ENCODE measurements at regions not wholly inside any gene's neighbourhood (a gene's known extent, or its start where the extent isn't known, plus 50 kb on each side); places are given as distances from the start of the nearest gene placed in this dataset.
A peak's percentile ranks its signal among the peaks of the same experiment; 100 is the strongest.

DNA sequence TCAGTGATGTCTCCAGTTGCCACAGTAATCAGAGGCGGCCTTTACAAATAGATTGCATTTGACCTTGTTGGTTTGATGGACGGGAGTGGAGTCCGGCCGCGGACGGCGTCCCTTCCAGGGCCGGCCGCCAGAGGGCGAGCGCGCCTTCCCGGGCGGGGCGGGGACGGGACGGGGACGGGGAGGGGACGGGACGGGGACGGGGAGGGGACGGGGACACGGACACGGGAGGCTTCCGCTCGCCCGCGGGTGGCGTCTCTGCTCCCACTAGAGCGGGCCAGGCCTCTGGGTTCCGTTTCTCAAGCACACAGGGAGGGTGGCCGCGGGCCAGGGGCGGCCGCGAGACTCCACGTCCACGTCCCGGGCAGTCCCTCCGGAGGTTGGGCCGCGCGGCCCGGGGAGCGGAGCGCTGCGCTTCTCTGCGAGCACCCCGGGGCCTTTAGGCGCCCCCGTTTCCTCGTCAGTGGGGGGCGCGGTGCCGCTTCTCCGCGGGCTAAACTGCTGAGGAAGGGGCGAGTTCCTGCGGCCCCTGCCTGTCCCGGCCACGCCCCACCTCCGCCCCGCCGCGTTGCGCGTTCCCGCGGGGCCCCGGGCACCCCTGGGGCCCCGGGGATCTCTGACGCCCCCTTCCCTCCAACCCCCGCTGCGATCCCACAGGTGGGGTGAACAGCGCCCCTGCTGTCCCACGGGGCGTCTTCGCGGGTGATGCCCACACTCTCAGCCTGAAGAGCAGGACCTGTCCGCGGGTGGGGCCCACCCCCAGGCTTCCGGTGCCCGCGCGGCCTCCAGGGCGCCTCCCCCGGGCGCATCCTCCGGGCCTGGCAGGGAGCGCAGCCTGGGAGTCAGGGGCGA lies 84.2 kb upstream of the MKI67 start:
- no peak overlapping the region for H3K27ac ChIP-seq (ENCODE audit: low read depth, low read length)
- no peak overlapping the region for H3K9ac ChIP-seq (ENCODE audit: low read length)
- H3K4me3 ChIP-seq (ENCODE audit: low read length) = peak overlapping the region; percentile 64

DNA sequence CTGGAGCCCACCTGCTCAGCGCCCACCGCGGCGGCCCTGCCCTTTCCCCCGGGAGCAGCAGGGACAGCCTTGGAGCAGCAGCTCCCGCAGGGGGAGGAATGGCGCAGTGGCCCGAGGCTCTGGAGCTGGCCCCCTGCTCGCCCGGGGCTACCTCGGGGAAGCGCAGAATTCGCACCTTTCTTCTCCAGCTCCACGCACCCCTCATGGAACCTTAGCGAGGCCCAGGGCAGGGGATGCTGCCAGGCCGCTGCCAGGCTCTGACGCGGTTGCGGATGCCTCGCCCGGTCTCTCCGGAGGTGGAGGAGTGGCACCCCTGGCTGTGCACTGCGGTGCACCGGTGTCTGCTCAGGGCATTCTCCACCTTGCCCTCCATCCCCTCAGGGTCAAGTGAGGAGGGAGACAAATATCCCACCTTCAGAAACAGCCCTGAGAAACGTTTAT lies 84.9 kb upstream of the MKI67 start:
- no peak overlapping the region for H3K27ac ChIP-seq (ENCODE audit: low read depth, low read length)
- H3K27me3 ChIP-seq (ENCODE audit: control insufficient read depth, insufficient read depth, low read length) = no peaks in the 10 kb centered on the region
- no peak overlapping the region for H3K4me3 ChIP-seq (ENCODE audit: low read length)
- H3K4me1 ChIP-seq (ENCODE audit: control insufficient read depth, insufficient read depth, low read length) = no peaks in the 10 kb centered on the region
- no peaks in the 10 kb centered on the region for H3K36me3 ChIP-seq (ENCODE audit: control insufficient read depth, insufficient read depth, low read length)
- H3K9ac ChIP-seq (ENCODE audit: low read length) = no peak overlapping the region

More for the DNA sequence above, 84.2 kb upstream of the MKI67 start:
- Histone ChIP-seq H3K4me1 (ENCODE audit: control insufficient read depth, insufficient read depth, low read length) (no peaks in the 10 kb centered on the region), H3K27me3 (ENCODE audit: control insufficient read depth, insufficient read depth, low read length) (no peaks in the 10 kb centered on the region), H3K36me3 (ENCODE audit: control insufficient read depth, insufficient read depth, low read length) (no peaks in the 10 kb centered on the region)

DNA sequence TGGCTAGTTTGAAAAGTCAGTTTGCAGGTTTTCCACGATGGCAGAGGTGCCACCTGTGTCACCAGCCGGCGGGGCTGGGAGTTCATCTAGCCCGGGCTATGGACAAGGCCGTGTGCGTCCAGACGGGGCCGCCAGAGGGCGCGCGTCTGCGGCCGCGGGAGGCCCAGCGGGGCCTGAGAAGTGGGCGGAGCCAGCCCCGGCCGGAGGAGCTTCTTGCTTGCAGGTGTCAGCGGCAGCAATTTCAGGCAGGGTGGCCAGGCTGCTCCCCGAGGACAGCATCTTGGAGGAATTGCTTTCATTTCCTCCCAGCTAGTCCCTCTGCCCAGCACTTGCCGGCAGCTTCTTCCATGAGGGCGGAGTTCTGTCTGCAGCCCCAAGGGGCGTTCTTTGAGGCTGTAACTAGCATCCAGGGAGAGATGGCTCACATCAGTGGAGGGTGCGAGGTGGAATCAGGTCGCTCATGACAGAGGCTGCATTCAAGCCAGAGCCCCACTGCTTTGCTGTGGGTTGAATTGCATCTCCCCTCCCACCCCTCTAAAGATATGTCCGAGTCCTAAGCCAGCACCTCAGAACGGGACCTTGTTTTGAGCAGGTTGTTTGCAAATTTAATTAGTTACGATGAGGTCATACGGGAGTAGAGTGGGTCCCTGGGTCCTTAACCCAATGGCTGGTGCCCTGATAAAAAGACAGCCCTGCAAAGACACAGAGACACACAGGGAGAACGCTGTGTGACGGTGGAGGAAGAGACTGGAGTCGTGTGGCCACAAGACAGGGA lies 85.9 kb upstream of the MKI67 start:
- H3K27me3 ChIP-seq (ENCODE audit: control insufficient read depth, insufficient read depth, low read length) = no peaks in the 10 kb centered on the region
- H3K4me3 ChIP-seq (ENCODE audit: low read length) = peak overlapping the region; percentile 34
- H3K9ac ChIP-seq (ENCODE audit: low read length) = no peak overlapping the region
- H3K36me3 ChIP-seq (ENCODE audit: control insufficient read depth, insufficient read depth, low read length) = no peaks in the 10 kb centered on the region
- no peaks in the 10 kb centered on the region for H3K4me1 ChIP-seq (ENCODE audit: control insufficient read depth, insufficient read depth, low read length)
- no peak overlapping the region for H3K27ac ChIP-seq (ENCODE audit: low read depth, low read length)

DNA sequence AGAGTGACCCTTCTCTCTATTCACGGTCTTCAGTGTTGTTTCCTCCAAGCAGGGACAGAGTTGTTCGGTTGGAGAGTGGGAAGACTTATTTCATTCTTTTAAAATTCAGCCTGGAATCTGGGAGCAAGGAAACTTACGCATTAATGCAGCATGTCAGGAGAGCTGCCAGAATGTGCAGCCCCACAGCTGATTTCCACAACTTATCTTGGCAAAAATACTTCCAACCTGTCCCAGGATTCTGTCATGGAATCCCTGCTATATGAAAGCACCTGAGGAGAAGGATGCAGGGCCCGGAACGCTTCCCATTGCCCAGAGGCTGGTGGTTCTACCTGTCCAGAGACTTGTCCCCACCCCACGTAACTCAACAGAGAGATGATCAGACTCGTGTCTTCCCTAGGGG lies 86.9 kb upstream of the MKI67 start:
- H3K36me3 ChIP-seq (ENCODE audit: control insufficient read depth, insufficient read depth, low read length) = no peaks in the 10 kb centered on the region
- H3K27me3 ChIP-seq (ENCODE audit: control insufficient read depth, insufficient read depth, low read length) = no peaks in the 10 kb centered on the region
- no peak overlapping the region for H3K9ac ChIP-seq (ENCODE audit: low read length)
- H3K27ac ChIP-seq (ENCODE audit: low read depth, low read length) = no peak overlapping the region
- H3K4me3 ChIP-seq (ENCODE audit: low read length) = no peak overlapping the region
- H3K4me1 ChIP-seq (ENCODE audit: control insufficient read depth, insufficient read depth, low read length) = no peaks in the 10 kb centered on the region

DNA sequence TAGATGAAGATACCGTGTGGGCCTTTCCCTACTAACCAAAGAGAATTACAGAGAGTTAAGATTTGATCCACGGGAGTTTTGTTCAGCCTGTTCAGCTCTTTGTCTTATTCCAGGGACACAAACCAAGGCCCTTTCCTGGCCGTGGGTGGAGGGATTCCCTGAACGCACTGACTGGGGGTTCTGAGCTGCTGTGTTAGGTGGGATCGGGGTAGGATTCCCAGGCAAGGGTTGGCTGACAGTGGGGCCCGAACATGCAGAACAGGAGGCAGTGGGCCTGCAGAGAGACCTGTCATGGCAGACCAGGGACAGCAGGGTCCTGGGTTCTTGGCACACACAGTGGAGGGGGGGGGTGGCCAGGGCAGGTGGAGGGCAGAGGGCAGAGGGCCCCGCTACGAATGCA lies 89.5 kb upstream of the MKI67 start:
- Histone ChIP-seq H3K4me3 (ENCODE audit: low read length) (no peak overlapping the region), H3K27ac (ENCODE audit: low read depth, low read length) (no peak overlapping the region)

DNA sequence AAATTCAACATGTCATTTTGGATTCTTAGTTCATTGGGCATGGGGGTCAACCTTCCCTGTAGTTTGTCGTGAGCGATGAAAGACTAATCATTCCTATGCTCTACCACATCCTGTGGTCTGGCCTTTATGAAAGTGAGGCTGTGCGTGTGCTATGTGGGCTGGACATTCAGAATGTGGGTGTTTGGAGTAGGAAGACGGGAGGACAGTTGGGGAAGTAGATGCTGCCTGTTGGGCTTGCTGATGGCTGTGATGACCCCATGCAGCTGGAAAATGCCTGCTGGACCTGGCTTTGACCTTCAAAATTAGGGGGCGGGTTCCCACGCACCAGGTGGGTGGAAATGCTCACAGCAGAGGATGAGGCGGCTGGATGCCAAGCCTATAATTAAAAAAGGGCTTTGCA lies 90.9 kb upstream of the MKI67 start:
- Histone ChIP-seq H3K36me3 (ENCODE audit: control insufficient read depth, insufficient read depth, low read length) (no peaks in the 10 kb centered on the region), H3K9ac (ENCODE audit: low read length) (no peak overlapping the region), H3K27ac (ENCODE audit: low read depth, low read length) (no peak overlapping the region), H3K4me3 (ENCODE audit: low read length) (no peak overlapping the region), H3K27me3 (ENCODE audit: control insufficient read depth, insufficient read depth, low read length) (no peaks in the 10 kb centered on the region), H3K4me1 (ENCODE audit: control insufficient read depth, insufficient read depth, low read length) (no peaks in the 10 kb centered on the region)

More for the DNA sequence above, 89.5 kb upstream of the MKI67 start:
- Histone ChIP-seq H3K36me3 (ENCODE audit: control insufficient read depth, insufficient read depth, low read length) (no peaks in the 10 kb centered on the region), H3K9ac (ENCODE audit: low read length) (no peak overlapping the region), H3K27me3 (ENCODE audit: control insufficient read depth, insufficient read depth, low read length) (no peaks in the 10 kb centered on the region), H3K4me1 (ENCODE audit: control insufficient read depth, insufficient read depth, low read length) (no peaks in the 10 kb centered on the region)

DNA sequence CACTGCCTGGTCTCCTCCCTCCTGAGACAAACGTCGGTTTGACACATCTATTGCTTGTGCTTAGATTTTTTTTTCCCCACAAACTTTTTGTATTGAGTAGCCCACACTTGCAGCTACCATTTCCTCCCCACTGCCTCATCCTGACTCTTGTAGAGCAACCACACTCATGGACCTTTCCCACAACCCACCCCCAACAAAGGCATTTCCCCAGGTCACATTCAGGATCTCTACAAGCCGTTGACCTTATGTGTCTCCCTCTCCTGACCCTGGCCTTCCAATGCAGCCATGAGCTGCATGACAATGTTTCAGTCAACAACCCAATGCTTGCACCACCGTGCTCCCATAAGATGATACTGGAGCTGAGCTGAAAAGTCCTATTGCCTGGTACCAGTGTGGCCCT lies 91.9 kb upstream of the MKI67 start:
- no peaks in the 10 kb centered on the region for H3K27me3 ChIP-seq (ENCODE audit: control insufficient read depth, insufficient read depth, low read length)
- H3K36me3 ChIP-seq (ENCODE audit: control insufficient read depth, insufficient read depth, low read length) = no peaks in the 10 kb centered on the region
- H3K4me3 ChIP-seq (ENCODE audit: low read length) = no peak overlapping the region
- H3K9ac ChIP-seq (ENCODE audit: low read length) = no peak overlapping the region
- H3K4me1 ChIP-seq (ENCODE audit: control insufficient read depth, insufficient read depth, low read length) = no peaks in the 10 kb centered on the region
- no peak overlapping the region for H3K27ac ChIP-seq (ENCODE audit: low read depth, low read length)

DNA sequence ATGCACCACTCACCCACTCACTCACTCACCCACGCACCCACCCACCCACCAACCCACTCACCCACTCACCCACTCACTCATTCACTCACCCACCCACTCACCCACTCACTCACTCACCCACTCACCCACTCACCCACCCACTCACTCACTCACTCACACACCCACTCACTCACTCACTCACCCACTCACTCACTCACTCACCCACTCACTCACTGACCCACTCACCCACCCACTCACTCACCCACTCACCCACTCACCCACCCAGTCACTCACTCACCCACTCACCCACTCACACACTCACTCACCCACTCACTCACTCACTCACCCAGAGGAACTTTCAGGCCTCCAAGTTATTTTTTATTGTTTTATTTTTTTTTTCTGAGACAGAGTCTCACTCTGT lies 93.1 kb upstream of the MKI67 start:
- Histone ChIP-seq H3K27ac (ENCODE audit: low read depth, low read length) (no peak overlapping the region), H3K4me3 (ENCODE audit: low read length) (no peak overlapping the region), H3K36me3 (ENCODE audit: control insufficient read depth, insufficient read depth, low read length) (no peaks in the 10 kb centered on the region), H3K4me1 (ENCODE audit: control insufficient read depth, insufficient read depth, low read length) (no peaks in the 10 kb centered on the region), H3K9ac (ENCODE audit: low read length) (no peak overlapping the region), H3K27me3 (ENCODE audit: control insufficient read depth, insufficient read depth, low read length) (no peaks in the 10 kb centered on the region)

DNA sequence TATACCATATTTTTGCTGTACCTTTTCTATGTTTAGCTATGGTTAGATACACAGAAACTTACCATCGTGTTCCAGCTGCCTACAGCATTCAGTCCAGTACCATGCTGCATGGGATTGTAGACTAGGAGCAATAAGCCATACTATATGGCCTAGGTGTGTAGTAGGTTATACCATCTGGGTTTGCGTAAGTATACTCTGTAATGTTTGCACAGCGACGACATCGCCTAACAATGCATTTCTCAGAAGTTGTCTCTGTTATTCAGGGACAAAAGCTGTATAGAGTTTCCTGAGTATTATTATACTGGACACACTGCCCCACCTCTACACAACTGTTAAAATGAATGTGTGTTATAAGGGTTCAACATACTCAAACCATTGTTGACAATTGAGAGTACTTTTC lies 93.8 kb upstream of the MKI67 start:
- no peaks in the 10 kb centered on the region for H3K27me3 ChIP-seq (ENCODE audit: control insufficient read depth, insufficient read depth, low read length)
- no peak overlapping the region for H3K4me3 ChIP-seq (ENCODE audit: low read length)
- H3K9ac ChIP-seq (ENCODE audit: low read length) = no peak overlapping the region
- H3K36me3 ChIP-seq (ENCODE audit: control insufficient read depth, insufficient read depth, low read length) = no peaks in the 10 kb centered on the region
- H3K27ac ChIP-seq (ENCODE audit: low read depth, low read length) = no peak overlapping the region
- H3K4me1 ChIP-seq (ENCODE audit: control insufficient read depth, insufficient read depth, low read length) = no peaks in the 10 kb centered on the region

DNA sequence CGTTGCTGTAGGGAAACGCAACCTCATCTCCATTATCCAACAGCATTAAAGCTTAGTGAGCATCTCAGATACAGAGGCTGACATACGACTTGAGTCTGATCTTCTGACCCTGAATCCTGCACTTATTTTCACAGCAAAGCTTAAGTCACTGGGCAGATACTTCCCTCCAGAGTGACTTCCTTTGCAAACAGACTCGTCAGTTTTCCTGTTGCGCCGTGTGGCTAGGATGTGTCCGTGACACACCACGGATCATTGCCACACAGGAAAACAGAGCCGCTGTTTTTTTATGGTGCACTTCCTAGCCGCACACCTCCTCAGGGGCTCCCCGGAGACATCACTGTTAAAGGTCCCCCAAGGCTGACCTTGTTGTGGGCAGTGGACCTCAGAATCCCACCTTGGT lies 94.9 kb upstream of the MKI67 start:
- Histone ChIP-seq H3K9ac (ENCODE audit: low read length) (no peak overlapping the region), H3K4me1 (ENCODE audit: control insufficient read depth, insufficient read depth, low read length) (no peaks in the 10 kb centered on the region), H3K36me3 (ENCODE audit: control insufficient read depth, insufficient read depth, low read length) (no peaks in the 10 kb centered on the region), H3K4me3 (ENCODE audit: low read length) (no peak overlapping the region), H3K27ac (ENCODE audit: low read depth, low read length) (no peak overlapping the region), H3K27me3 (ENCODE audit: control insufficient read depth, insufficient read depth, low read length) (no peaks in the 10 kb centered on the region)

DNA sequence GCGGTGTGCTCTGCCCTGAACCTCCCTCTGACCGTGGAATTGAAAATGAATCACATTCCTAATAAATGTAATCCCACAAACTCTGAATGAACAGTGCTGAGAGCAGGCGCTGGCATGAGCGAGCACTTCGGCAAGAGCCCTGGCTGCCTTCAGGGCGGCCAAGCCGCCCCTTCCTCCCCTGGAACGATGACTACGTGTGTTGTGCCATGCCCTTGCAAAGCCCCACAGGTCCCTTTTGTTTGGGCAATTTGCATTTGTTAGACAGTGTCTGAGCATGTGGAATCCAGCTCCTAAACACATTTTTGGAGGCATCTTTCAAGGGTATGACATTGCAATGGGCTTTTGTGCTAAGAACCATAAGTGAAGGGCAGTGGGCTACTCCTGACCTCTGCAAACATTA lies 95.6 kb upstream of the MKI67 start:
- Histone ChIP-seq H3K27me3 (ENCODE audit: control insufficient read depth, insufficient read depth, low read length) (no peaks in the 10 kb centered on the region), H3K9ac (ENCODE audit: low read length) (no peak overlapping the region), H3K36me3 (ENCODE audit: control insufficient read depth, insufficient read depth, low read length) (no peaks in the 10 kb centered on the region), H3K4me1 (ENCODE audit: control insufficient read depth, insufficient read depth, low read length) (no peaks in the 10 kb centered on the region), H3K4me3 (ENCODE audit: low read length) (no peak overlapping the region), H3K27ac (ENCODE audit: low read depth, low read length) (no peak overlapping the region)

DNA sequence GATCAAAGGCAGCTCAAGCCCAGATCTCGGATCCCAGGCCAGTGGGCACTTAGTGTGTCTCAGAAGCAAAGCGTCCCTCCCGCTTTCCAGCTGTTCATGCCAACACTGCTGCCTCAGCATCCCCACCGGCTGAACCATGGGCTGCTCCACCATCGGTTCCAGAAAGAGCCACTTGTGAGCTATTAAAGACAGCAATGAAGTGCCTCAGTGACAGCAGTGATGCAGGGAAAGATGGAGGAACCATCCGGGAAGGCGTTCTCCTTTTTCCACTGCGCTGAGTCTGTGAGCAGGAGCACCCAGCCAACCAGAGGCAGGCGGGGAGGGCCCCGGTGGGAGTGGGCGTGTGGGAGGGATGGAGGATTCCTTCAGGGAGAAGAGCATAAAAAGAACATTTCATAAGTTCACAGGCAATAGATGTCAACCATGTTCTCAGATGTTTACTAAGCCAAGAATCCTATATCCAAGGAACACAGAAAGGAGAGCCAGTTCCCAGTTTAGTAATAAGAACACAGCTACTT lies 96.2 kb upstream of the MKI67 start:
- Histone ChIP-seq H3K4me1 (ENCODE audit: control insufficient read depth, insufficient read depth, low read length) (no peaks in the 10 kb centered on the region), H3K9ac (ENCODE audit: low read length) (no peak overlapping the region), H3K27me3 (ENCODE audit: control insufficient read depth, insufficient read depth, low read length) (no peaks in the 10 kb centered on the region), H3K36me3 (ENCODE audit: control insufficient read depth, insufficient read depth, low read length) (no peaks in the 10 kb centered on the region), H3K4me3 (ENCODE audit: low read length) (no peak overlapping the region), H3K27ac (ENCODE audit: low read depth, low read length) (no peak overlapping the region)
